ENCODE measurements at regions not wholly inside any gene's neighbourhood (a gene's known extent, or its start where the extent isn't known, plus 50 kb on each side); places are given as distances from the start of the nearest gene placed in this dataset.

DNA sequence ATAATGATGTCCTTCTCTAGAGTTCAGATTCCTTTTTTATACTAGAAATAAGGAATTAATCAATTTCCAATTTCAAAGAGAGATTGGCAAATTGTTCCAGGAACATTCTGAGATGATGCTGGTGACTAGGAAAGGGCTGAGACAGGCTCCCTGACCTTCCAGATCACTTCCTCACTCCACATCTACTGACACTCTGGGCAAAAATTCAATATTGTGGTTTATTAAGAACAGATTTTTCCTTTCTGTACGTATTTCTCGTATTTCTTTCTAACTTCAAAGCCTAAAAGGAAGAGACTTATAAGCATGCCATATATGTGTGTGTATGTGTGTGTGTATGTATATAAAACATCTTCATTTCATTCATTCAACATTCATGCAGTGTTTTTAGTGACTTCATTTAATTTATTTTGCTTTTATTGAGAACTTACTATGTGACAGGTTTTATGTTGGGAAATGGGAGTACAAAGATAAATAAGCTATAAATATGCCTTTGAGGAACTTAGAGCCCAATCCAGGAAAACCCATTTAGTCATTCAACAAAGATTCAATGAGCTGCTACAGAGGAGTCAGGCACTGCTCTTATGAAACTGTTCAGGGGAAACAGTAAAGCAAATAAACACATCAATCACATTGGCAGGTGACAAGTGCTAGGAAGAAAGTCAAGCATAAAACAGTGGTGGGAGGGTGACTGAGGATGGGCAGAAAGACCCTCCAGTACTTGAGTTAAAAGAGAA lies 137.9 kb downstream of the RDH14 start:
- DNase-seq = no peak

- no peak for DNase-seq
These were observed 146.6 kb downstream of the RDH14 start for GRCh38 chr2:18413676-18414396.

DNA sequence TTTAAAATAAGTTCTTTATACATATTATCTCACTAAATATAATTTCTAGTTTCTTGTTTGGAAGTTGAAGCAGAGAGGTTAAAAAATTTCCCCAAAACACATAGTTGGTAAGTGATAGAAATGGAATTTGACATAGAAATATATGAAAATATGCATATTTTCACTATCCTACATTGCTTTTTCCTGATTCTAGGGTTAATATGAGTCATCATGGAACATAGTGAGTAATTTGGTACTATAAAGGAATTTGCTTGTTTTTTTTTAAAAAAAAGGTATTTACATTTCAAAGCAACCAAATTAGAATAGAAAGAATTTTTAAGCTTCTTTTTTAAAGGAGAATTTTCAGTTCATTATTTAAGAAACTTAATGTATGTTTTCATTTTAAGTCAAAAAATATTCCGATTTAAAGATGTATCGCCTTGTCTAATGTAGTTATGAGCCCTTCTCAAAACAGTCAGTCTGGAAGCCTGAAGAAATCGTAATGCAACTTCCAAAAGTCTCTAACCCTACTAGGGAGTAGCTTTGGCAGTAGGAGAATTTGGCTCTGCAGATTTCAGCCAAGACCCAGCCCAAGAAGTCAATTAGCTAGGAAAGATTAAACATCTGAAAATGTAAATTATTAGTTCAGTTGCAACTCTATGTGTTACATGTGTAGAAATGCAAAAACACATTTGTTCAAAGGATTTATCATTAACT lies 147.3 kb downstream of the RDH14 start:
- DNase-seq = no peak

GRCh38 chr2:18411626-18412025 lies 148.8 kb downstream of the RDH14 start:
- DNase-seq = no peak

DNA sequence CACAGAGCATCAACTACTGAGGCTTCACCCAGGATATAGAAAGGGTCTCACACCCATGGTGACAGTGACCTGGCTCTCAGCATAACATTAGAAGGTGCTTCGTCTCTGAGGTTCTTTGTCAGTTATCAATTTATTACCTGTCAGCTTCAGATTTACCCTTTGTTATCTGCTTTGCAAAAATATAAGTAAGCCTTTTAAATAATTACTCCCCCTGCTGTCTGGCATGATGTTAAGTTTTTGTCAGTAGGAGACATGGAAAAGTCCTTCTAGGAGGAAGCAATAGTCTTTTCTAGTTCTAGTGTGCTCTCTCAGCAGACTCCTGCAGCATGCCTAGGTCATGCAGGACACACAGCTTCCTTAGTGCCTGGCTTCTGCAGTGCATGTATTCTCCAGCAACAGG lies 149.9 kb downstream of the RDH14 start:
- no peak for DNase-seq

- DNase-seq = no peak
These were observed 151.8 kb downstream of the RDH14 start for GRCh38 chr2:18408638-18409037.

- no peak for DNase-seq
These were observed 154.2 kb downstream of the RDH14 start for GRCh38 chr2:18406219-18406618.

GRCh38 chr2:18404708-18405107 lies 155.7 kb downstream of the RDH14 start:
- peak; percentile 4 for DNase-seq

GRCh38 chr2:18403921-18404522 lies 156.4 kb downstream of the RDH14 start:
- DNase-seq = no peak

- DNase-seq = no peak
These were observed 157.6 kb downstream of the RDH14 start for GRCh38 chr2:18402831-18403230.

- DNase-seq = no peak
These were observed 159.0 kb downstream of the RDH14 start for GRCh38 chr2:18401471-18401870.

- DNase-seq = no peak
These were observed 160.9 kb downstream of the RDH14 start for GRCh38 chr2:18399601-18400000.

GRCh38 chr2:18398833-18399232 lies 161.6 kb downstream of the RDH14 start:
- DNase-seq = no peak

DNA sequence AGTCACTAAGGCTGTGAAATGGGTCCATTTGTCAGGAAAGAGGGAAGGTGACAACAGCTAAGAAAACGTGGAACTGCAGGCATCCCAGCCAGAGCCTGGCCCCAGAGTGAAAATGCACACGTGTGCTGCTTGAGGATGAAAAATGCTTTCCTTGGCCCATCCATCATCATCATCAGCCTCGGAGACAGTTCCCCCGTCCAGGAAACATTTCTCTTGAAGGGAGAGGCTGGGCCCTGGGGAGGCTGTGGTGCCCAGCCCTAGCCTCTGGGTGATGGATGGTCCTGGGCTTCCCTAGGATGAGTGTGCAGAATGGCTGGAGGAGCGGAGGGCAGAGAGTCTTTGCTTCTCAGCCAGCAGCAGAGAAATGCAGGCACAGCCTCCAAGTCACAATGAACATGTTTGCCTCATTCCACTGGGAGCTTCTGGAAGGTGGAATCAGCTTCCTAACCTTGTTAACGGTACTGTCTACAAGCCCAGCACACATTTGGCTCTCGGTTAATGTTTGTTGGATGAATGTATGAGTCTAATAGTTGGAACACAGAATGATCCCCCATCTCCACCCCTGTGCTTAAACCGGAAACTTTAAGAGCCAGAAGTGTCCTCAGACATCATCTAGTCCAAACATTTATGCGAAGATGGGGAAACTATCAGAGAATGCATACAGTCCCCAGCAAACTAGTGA lies 164.0 kb downstream of the RDH14 start:
- DNase-seq = no peak

DNA sequence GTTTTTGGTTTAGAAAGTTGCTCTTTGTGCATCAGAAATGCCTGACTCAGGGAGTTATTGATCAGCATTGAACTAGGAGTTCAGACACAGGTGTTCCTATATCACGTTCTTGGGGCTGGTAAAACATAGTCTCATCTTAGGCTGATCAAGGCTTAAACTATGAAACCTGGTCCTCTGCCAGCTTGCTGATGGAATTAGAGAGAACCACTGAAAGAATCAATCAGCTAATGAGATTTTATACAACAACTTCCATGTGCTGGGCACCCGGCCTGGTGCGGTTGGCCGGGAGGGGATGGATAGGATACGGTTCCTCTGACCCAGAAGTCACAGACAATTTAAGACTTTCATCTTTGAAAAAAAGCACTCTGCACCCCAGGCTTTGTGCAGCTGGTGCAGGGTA lies 164.9 kb downstream of the RDH14 start:
- DNase-seq = no peak

DNA sequence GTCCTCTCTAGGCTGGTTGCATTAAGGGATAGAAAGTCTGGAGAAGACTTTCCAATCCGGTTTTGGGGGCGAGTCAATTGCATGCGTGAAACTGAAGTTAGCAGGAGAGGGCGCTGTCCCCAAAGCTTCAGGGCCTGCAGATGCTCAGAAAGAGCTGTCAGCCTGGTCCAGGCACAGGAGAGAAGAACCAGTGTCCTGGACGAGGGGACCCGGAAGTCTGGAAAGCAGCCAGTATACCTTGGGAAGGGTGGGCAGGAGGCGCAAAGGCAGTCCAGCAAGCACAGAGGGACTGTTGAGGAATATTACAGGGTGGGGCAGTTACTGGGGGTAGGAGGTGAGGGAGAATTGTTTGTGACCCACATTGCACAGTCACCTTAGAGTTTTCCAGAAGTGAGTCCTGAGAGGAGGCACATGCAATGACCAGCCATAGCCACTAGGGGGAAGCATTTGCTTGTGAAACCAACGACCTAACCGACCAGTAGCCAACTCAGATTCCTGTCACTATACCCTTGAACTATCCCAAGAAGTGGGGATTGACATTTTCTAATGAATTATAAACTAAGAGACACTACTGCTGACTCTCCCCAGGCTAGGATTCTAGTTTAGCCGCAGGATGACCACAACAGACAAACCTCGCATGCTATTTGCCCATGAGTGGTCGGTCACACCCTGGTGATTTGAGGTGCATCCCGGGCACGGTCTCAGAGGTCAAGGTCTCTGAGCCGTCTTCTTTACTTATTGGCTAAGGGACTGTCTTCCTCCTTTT lies 172.8 kb downstream of the RDH14 start:
- DNase-seq = peak; percentile 46

GRCh38 chr2:18384242-18384641 lies 176.2 kb downstream of the RDH14 start:
- no peak for DNase-seq

GRCh38 chr2:18381386-18381785 lies 179.1 kb downstream of the RDH14 start:
- no peak for DNase-seq

DNA sequence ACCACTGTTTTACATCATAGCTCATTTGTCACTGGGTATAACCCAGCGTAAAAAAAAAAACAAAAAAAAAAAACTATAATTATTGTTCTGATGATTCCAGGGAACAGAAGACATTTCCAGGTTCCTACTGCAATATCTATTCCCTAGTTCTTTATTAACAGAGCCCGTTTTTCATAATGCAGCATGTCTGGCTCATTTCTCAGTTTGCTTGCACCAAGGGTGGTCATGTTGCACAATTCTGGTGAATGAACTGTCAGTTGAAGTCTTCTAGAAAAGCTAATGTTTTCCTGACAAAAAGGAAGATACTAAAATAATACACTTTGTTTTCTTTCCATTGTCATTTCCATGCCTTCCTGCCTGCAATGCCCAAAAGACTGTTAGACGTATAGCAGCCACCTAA lies 180.1 kb downstream of the RDH14 start:
- no peak for DNase-seq

DNA sequence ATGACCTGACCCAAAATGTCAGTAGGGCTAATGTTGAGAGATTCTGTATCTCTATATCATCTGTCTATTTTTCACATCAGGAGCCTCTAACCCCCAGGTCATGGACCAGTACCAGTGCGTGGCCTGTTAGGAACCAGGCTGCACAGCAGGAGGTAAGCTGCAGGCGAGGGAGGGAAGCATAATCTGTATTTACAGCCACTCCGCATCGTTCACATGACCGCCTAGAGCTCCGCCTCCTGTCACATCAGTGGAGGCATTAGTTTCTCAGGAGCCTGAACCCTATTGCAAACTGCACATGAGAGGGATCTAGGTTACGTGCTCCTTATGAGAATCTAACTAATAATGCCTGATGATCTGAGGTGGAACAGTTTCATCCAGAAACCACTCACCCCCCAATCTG lies 180.6 kb downstream of the RDH14 start:
- DNase-seq = peak; percentile 6

DNA sequence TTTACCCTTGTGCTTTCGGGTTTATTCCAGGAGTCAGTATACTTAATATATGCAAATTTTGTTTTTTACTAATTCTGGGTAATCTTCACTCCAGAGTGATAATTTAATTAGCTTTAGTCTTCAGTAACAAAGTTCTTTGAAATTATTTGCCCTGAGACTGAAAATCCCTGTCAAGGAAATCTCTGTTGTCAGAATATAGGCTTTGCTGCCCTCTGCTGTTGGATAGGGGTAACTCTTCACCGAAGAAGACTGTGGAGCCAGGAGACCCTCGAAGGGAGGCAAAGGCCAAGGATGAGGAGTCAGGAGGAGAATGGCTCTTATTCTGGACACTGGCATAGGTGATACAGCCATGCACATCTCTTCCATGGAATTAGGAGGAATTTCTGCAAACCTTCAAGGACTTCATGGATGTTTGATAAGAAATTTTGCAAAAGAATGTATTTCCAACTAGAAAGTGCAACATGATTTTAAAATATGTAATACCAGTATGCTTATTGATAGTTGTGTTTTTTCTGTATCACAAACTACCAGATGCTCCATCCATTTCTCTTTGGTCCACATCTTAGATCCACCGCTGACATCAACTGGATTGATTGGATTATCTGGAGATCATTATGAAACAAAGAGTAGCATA lies 182.3 kb downstream of the RDH14 start:
- DNase-seq = peak; percentile 8

DNA sequence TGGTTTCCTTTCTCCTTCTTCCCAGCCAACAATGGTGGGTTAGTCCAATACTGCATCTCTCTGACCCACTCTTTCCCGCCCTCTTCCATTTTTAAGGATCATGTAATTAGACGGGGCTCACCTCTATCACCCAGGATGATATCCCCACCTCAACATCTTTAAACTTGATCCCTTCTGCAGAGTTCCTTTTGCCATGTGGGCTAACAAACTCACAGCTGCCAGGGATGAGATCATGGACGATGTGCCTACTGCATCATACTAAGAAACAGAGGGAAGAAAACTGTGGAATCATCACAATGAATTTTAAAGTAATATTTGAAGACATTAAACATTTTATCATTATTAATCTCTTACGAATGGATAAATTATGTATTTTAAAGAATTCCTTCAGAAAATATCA lies 183.5 kb downstream of the RDH14 start:
- DNase-seq = no peak
